Stimulated activated naive CD4-positive, alpha-beta T cell (primary cell): ENCODE measurements at regions not wholly inside any gene's neighbourhood (a gene's known extent, or its start where the extent isn't known, plus 50 kb on each side); places are given as distances from the start of the nearest gene placed in this dataset.

Source experiments
- DNase-seq, 6 experiments: peaks; one replicate each; lab custom pipeline; 2025; lab: John Stamatoyannopoulos, UW

- DNase-seq, result no peak
Observed at GRCh38 chr14:104291123-104292000, 153.0 kb downstream of the KIF26A start.

GRCh38 chr14:104292084-104292970, 153.9 kb downstream of the KIF26A start:
- no peak for DNase-seq

- no peak for DNase-seq
Observed at GRCh38 chr14:104293231-104293841, 154.9 kb downstream of the KIF26A start.

- DNase-seq, result no peak
Observed at GRCh38 chr14:104293851-104294627, 155.7 kb downstream of the KIF26A start.

GRCh38 chr14:104294628-104294982, 156.2 kb downstream of the KIF26A start:
- DNase-seq, result no peak

- no peak for DNase-seq
Observed at GRCh38 chr14:104294983-104295680, 156.7 kb downstream of the KIF26A start.

GRCh38 chr14:104295681-104296387, 157.4 kb downstream of the KIF26A start:
- DNase-seq, result no peak

- DNase-seq, result no peak
Observed at GRCh38 chr14:104296388-104297312, 158.3 kb downstream of the KIF26A start.

- DNase-seq, result no peak
Observed at GRCh38 chr14:104297313-104297704, 158.9 kb downstream of the KIF26A start.

GRCh38 chr14:104297721-104298401, 159.5 kb downstream of the KIF26A start:
- DNase-seq, result no peak

- no peak for DNase-seq
Observed at GRCh38 chr14:104298458-104298857, 160.1 kb downstream of the KIF26A start.

- no peak for DNase-seq
Observed at GRCh38 chr14:104299993-104300761, 161.8 kb downstream of the KIF26A start.

GRCh38 chr14:104301731-104302460, 163.5 kb downstream of the KIF26A start:
- no peak for DNase-seq

- DNase-seq, result no peak
Observed at GRCh38 chr14:104302794-104303405, 164.5 kb downstream of the KIF26A start.

- no peak for DNase-seq
Observed at GRCh38 chr14:104303705-104304425, 165.5 kb downstream of the KIF26A start.
